Activated T-helper 1 cell treated with Interleukin-2 at 50 U/mL for 16 hours (primary cell): ENCODE measurements at regions not wholly inside any gene's neighbourhood (a gene's known extent, or its start where the extent isn't known, plus 50 kb on each side); places are given as distances from the start of the nearest gene placed in this dataset.
"Not testable (repeated sequence)": the region's sequence is repeated elsewhere in the genome, so short reads cannot be mapped to it uniquely, and the experiment has no call there.

Source experiments
- DNase-seq: peaks from one replicate; pipeline ENCODE4 v3.0.0-alpha.2; 2020; ENCODE audit warnings: low read depth

DNA sequence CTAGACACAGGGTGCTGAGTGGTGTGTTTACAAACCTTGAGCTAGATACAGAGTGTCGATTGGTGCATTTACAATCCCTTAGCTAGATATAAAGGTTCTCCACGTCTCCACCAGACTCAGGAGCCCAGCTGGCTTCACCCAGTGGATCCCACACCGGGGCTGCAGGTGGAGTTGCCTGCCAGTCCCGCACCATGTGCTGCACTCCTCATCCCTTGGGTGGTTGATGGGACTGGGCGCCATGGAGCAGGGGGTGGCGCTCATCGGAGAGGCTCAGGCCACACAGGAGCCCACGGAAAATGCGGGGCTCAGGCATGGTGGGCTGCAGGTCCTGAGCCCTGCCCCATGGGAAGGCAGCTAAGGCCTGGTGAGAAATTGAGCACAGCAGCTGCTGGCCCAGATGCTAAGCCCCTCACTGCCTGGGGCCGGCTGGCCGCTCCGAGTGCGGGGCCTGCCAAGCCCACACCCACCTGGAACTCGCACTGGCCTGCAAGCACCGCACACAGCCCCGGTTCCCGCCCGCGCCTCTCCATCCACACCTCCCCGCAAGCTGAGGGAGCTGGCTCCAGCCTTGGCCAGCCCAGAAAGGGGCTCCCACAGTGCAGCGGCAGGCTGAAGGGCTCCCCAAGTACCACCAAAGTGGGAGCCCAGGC lies 418.4 kb downstream of the KIF20B start:
- not testable (repeated sequence) for DNase-seq

DNA sequence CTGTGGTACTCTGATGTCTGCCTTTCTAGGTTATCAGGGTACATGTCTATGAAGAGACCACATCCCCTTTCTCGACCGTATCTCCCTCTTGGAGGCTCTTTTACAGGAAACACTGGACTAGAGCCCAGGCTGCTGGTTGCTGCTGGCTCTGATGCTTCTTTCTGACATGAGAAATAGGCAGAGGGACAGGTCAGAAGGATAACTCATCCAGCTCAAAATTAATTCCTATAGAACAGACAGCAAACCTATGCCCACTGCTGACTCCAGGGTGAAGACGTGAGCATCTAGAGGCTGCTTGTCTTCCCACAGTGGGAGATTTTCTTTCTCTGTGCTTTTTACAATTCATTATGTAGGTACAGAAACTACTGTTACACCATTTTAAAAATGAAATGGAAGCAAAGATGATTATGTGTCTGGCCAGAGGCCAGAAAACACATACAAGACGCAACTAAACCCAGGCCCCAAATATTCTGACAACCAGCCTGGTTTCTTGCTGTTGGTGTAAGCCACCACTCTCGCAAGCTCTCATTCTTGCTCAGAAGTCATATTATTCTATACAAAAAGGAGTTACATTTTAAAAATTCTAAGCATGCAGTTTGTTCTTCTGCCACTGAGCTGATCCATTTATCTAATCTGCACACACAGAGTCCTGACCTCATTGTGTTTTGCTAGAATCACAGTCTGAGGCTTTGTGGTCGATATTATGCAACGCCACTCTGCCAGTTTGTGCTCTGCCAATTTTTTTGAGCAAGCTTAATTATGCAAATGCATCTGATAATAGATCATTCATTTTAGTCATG lies 424.3 kb downstream of the KIF20B start:
- no peak for DNase-seq

DNA sequence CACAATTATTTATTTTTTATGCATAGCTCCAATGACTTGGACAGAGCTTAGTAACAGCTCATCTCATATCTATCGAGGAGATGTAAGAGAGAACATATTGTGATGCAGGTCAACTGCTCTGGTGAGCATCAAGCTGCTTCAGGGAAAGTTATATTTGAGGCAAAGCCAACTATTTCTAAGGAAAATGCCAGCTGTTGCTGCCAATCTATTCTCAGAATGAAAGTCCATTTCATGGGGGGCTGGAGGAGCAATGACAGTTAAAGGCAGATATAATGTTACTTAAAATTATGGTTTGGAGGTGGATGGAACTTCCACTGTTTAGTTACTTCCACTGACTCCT lies 424.8 kb downstream of the KIF20B start:
- DNase-seq, result no peak

DNA sequence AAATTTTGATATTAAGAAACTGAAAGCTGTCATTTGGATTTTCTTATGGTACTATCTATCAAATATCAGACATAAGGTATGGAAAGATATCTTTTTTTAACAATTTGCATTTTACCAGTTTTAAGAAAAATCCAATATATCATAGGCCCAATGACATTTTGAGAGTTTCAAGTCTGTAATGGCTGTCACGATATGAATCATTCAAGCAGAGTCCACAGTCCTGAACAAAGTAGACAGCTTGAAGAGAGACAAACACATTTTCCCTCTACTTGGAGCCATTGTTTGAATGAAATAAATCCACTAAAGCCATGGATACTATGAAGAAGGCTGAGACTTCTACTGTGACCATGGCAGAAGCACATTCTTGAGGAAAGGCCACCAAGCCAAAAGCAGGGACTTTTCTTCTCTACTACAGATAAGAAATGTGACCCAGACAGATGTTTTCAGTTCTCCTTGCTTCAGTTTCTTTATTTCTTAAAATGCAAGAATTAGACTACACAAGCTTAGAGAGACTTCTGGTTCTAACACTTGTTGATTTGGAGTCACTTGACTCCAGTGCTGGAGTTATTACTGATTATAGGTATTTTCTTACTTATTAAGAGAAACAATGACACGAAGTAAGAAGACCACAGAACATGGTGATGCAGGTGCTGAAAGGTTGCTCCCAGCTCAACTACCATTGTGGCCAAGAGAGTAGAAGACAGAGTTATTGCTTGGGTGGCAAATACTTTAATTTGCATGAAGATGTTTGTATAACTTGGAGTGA lies 429.1 kb downstream of the KIF20B start:
- DNase-seq, result no peak

DNA sequence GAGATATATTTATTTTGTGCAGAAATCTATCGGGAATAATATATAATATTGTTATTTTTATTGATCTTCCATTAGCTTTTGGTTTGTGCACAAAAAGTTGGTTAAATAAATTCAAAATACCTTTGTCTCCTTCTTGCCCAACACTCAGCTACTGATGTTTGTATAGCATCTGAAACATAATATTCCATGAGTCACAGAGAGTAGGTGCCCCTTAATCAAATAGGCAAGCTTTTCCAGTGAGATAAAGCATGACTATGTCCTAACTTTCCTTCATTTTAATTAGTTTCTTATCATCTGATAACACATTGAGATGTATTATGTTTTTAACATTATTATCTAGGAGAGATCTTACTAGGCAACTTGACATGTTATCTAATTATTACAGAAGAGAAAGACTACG lies 432.2 kb downstream of the KIF20B start:
- DNase-seq, result no peak

DNA sequence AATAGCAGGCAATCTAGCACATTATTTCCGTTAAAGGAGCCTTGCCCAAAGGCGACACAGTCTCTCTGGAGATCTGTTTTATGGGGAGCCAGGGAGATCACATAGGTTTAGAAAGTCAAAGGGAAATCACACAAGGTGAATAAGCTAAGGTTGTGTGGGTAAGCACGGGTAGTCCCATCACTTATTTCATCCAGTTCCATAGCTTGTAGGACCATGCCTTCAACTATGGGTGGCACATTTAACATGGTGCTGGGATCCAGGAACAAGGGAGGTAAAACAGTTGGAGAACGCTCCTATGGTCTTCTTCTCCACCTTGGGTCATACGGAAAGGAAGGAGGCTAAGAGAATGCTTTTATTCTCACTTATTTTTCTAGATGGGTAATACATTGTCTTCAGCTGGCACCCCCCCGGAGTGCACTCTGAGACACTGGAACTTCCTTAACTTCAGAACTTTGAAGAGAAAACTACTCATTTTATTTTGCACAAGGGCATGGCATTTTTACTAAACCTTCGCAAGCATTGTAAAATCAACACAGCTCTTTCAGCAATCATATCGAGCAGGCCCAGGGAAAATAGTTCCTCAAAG lies 435.4 kb downstream of the KIF20B start:
- no peak for DNase-seq

DNA sequence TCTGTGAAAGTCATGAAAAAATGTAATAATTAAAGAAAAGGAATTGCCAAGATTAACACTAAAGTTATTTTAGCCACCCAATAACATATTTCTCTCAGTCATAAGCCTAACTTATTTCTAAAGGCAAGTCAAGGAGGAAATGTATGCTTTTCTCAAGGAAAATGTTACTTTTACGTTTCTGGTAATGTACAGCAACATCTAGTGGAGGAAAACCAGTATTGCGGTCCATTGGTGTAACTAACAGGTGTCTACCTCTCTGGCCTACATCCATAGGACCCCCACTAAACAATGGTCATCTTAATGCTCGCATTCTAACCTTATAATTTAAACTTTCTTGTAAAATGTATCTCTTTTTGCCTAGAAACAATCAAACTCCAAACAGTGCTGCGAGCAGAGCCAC lies 437.5 kb downstream of the KIF20B start:
- no peak for DNase-seq

DNA sequence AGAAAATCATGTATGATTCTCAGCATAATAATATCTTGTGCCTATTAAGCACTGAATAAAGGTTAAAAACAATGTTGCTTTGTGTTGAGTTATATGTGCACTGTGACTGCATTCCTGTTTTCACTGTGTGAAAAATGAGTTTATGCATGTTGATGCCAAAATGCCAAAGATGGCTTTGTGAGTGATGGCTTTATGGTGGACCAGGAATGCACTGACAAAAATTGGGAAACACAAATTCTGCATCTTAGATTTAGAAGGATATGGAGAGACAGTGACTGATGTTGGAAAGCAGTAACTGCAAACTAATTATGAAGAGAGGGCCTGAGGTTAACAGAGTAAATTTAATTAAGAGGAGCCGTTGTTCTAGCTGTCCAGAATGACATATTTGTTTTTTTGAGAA lies 440.4 kb downstream of the KIF20B start:
- no peak for DNase-seq

DNA sequence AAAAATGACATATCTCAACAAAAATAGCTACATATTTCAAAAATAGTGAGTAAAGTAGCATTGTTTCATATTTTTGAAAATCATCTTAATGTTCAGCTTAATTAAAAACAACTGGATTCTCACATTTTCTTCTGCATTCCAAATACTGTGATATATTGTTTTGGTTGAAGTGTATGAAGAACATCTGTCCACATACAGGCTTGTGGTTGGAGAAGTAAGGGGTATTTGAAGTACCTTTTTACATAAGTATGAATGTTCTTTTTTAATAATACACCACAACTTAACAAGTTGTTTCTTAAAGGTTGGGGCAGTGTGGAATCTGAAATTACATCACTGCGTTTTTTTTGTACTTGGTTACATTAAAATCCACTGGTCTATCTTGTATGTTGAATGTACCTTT lies 442.5 kb downstream of the KIF20B start:
- DNase-seq, result no peak

DNA sequence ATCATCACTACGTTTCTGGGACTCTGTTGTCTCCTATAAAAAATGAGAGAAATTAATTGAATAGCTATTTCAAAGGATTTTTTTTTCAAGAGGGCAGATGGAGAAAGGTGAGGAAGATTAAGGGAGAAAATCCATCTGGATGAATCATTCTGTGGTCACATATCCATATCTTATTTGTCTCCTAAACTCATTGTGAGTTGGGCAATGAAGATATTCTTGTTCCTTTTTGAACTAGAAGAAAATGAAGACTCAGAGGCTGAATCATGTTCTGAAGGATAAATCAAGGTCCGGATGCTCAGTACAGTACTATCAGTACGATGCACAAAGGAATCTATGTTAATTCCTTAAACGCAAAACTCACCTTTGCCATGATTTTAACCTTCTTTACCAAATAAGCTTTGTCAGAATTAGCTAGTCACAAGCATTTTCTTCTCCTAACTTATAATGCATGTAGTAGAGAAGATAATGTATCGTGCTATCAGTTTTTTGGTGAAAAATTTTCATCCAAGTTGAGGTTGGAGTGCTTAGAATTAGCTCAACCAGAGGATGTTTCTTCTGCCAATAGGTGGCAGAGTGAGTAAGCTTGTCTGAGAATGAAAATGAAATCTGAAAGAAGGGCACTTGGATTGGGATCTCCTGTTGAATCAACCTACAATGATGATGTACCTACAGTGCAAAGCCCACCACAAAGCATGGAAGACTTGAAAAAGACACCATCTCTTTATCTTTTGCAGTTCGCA lies 446.9 kb downstream of the KIF20B start:
- no peak for DNase-seq

DNA sequence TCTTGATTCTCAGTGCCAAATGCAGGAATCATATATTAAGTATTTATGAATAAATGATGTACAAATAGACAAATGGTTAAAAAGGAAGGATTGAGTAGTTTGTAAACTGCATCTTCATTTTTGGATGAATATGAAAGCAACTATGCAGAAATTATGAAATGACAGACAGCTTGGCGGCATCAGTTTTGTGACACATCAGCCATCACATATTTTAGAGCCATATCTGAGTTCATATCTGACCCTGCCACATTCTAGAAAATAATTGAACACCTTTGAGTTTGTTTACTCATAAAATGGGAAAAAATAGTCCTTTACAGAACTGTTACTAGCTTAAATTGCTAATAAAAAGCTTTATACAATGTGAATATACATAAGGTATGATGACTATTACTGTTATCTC lies 448.2 kb downstream of the KIF20B start:
- DNase-seq, result no peak

DNA sequence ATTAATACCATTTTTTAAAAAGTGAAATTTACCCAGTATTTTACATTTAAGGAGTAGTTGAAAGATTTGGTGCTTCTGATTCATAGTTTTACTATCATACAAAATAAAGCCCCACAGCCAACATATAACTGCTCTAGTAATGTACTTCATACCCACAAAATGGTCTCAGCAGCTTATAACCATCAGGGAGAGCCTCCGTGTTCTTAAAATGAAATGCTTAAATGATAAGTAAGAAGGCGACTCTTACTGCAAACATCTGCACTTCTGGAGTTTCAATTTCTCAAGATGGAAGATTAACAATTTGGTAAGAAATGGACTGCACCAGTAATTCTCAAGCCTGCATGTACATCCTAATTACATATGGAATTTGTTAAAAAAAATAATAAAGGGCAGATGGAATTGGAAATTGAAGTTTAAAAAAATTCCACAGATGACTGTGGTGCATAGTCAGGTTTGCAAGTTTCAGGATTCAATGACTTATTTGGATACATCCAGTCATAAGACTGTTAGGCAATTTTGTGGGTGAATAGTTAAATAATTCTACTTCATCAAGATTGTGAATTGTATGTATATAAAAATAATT lies 461.0 kb downstream of the KIF20B start:
- no peak for DNase-seq

DNA sequence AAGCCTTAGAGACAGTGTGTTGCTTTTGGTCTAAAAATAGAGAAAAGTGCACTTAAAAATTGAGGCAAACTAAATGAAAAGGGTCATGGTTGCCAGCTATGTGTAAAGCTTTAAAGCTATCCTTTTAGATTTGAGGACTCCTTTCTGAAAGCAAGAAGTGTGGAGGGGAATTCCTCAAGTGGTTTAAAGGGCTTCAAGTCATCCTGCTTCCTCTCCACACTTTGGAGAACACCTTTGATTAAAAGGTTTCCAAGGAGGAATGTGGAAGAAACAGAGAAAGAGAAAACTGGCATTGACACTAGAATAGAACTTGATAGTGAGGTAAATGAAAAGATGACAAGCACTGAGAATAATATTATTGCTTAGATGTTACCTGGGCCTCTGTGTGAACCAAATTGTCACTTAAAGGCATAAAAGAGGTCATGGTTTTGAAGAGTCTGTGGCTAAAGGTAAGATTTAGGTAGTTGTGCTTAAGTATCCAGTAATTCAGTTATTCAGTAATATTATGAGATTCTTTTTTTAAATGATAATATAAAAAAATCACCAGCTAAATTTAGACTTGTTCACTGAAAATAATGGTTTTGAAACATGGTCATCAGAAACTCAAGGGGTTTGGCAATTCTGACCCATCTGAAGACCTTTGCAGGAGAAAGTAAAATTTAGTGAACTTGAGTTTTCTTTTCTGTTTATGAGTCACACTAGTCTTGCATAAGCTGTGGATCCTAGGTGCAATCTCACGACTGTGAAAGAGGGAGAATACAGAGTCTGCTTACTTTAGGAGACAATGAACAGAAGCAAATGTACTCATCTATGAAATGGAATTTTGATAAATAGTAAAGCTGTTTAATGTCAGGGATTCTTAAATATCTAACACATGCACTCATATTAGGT lies 466.0 kb downstream of the KIF20B start:
- DNase-seq, result no peak

DNA sequence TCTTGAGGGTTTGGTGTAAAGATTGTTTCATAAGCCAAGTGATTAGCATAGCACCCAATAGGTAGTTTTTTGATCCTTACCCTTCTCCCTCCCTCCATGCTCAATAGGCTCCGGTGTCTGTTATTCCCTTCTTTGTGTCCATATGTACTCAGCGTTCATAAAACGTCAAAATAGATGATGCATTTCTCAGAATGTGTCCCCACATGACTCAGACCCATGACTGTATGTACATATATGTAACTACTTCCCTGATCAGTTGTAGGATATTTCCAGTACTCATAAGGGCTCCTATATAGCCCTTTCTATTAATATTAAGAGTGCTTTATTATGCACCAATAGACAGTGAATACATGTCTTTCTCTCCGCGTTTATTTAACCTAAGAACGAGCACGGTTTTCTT lies 466.9 kb downstream of the KIF20B start:
- no peak for DNase-seq

DNA sequence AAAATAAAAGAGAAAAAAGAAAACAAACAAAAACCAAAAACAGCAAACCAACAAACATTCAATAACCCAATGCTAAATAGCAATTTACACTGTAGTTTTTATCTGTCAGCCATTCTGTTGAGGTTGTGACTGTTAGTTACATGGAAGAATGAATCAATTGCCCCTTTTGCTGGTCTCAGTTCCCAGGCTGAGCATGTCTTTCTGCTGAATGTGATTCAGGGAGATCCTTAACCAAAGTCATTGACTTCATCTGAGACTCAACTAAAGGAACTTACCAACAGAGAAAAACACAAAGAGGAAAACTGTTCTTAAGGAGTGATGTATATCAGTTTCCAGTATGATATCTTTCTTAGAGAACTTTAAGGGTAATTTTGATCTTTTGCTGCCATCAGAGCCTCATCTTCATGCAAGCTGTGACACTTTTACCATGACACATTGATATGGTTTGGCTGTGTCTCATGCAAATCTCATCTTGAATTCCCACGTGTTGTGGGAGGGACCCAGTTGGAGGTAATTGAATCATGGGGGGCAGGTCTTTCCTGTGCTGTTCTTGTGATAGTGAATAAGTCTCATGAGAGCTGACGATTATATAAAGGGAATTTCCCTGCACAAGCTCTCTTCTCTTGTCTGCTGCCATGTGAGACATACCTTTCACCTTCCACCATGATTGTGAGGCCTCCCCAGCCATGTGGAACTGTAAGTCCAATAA lies 469.8 kb downstream of the KIF20B start:
- DNase-seq, result no peak

DNA sequence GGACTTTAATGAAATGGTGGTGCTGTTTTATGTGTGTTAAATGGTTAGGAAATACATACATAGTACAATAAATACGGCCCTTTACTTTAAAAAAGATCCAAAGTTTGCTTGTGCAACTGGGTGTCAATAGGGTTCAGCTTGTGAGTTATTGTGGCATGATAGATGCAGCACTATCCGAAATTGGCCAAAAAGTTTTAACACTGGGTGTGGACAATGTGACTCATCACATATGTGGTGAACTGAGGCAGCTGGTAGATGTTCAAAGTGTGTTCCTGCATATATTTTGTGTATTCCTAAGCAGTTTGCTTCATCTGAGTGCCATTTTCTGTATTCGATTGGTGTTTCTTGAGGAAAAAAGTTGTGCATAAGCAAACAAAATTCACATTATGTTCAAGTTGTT lies 473.1 kb downstream of the KIF20B start:
- DNase-seq, result no peak

DNA sequence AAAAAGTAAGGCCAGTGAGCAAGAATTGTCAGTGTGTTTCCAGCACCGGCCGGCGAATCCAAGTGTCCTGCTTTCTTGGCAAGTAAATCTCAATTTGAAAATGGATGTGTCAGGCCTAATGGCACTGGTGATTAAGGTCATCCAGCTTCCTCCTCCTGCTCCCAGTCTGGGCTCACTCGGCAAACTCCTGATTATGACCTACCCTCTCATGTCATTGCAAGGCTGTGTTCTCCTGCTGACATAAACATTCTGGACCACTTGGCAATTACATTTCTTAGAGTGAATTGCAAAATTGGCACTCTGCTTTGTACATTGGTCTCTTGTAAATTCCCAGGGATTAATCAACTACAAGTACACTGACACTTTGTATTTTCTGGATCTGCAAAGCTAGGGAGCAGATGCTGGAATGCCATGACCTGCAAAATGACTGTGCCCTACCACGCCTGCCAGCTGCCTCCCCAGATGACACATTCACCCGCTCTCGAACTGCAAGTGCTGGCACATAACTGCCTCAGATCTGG lies 473.8 kb downstream of the KIF20B start:
- DNase-seq, result no peak

DNA sequence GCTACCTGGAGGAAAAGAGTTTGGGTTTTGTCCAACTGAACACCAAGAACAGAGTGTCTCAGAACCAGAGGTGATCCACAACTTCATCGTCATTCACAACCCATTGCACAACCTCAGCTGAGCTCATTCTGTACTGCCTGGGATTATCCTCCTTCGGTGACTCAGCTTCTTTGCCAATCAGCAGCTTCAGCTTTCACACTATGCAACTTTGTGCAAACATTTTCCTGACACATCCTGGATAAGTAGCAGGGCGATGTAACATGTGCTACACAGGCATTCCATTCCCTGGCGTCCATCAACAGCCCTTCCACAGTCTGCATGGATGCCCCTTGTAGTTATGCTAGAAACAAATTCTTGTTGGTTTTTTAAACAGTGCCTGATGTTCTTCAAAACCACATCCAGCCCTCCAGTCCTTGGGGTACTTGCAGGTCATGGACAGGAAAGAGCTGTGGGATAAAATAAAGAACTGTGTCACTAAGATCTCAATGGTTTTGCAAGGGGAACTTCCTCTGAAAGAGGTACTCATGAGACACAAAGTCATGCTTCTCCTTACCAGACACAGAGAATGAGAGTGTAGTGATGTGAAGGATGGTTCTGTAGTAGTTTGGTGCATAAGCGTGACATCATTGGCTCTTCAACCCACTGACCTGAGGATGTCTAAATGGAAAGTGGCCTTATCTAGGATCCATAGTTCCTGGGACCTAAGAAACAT lies 478.5 kb downstream of the KIF20B start:
- no peak for DNase-seq
